SK-N-SH treated with all-trans-retinoic acid at 6 μM for 48 hours (cell line): ENCODE measurements at regions not wholly inside any gene's neighbourhood (a gene's known extent, or its start where the extent isn't known, plus 50 kb on each side); places are given as distances from the start of the nearest gene placed in this dataset.

ENCODE experiments used
- ATAC-seq: fragments of 200-7000 bp; cut with Tn5 transposase; 3 replicates; pipeline ENCODE4 v1.9.1; 2020; ENCODE audit warnings: mild to moderate bottlenecking, moderate library complexity
- BACH2 ChIP-seq: fragments of 250-450 bp; sonication (Bioruptor Pico); IDR thresholded peaks from 2 replicates; pipeline ENCODE4 v1.9.0; 2021; ENCODE audit warnings: mild to moderate bottlenecking, borderline replicate concordance
- CSRNP3 ChIP-seq: fragments of 250-450 bp; sonication (Bioruptor Pico); IDR thresholded peaks from 2 replicates; pipeline ENCODE4 v1.5.1; 2021; ENCODE audit warnings: mild to moderate bottlenecking, moderate library complexity
- ESRRG ChIP-seq: fragments of 250-450 bp; sonication (Bioruptor Pico); IDR thresholded peaks from 2 replicates; pipeline ENCODE4 v1.6.1; 2021; ENCODE audit warnings: mild to moderate bottlenecking
- GLIS3 ChIP-seq: fragments of 250-450 bp; sonication (Bioruptor Pico); IDR thresholded peaks from 2 replicates; pipeline ENCODE4 v1.5.0; 2020; ENCODE audit warnings: mild to moderate bottlenecking, moderate library complexity
- ISL1 ChIP-seq: fragments of 250-450 bp; sonication (Bioruptor Pico); IDR thresholded peaks from 2 replicates; pipeline ENCODE4 v2.1.2; 2022; ENCODE audit warnings: mild to moderate bottlenecking, moderate library complexity
- PATZ1 ChIP-seq: fragments of 250-450 bp; sonication (Bioruptor Pico); IDR thresholded peaks from 2 replicates; pipeline ENCODE4 v1.8.0; 2020; ENCODE audit warnings: mild to moderate bottlenecking, moderate library complexity, borderline replicate concordance
- POU6F1 ChIP-seq: fragments of 250-450 bp; sonication (Bioruptor Pico); IDR thresholded peaks from 2 replicates; pipeline ENCODE4 v1.8.0; 2021; ENCODE audit warnings: low read depth, mild to moderate bottlenecking, moderate library complexity, borderline replicate concordance
- PPARA ChIP-seq: fragments of 250-450 bp; sonication (Bioruptor Pico); IDR thresholded peaks from 2 replicates; pipeline ENCODE4 v1.5.0; 2020; ENCODE audit warnings: mild to moderate bottlenecking, borderline replicate concordance
- RARB ChIP-seq: fragments of 250-450 bp; sonication (Bioruptor Pico); IDR thresholded peaks from 2 replicates; pipeline ENCODE4 v1.8.0; 2021; ENCODE audit warnings: mild to moderate bottlenecking, moderate library complexity
- SNAI2 ChIP-seq: fragments of 250-450 bp; sonication (Bioruptor Pico); IDR thresholded peaks from 2 replicates; pipeline ENCODE4 v1.5.0; 2020; ENCODE audit warnings: mild to moderate bottlenecking, moderate library complexity
- TCF4 ChIP-seq: fragments of 250-450 bp; sonication (Bioruptor Pico); IDR thresholded peaks from 2 replicates; pipeline ENCODE4 v1.8.0; 2021; ENCODE audit warnings: mild to moderate bottlenecking, moderate library complexity, borderline replicate concordance
- TOX ChIP-seq: fragments of 250-450 bp; sonication (Bioruptor Pico); IDR thresholded peaks from 2 replicates; pipeline ENCODE4 v1.8.0; 2021; ENCODE audit warnings: mild to moderate bottlenecking, moderate library complexity, borderline replicate concordance
- TSHZ2 ChIP-seq: fragments of 250-450 bp; sonication (Bioruptor Pico); IDR thresholded peaks from 2 replicates; pipeline ENCODE4 v1.5.0; 2020; ENCODE audit warnings: mild to moderate bottlenecking, moderate library complexity
- ZC3H10 ChIP-seq: fragments of 250-450 bp; sonication (Bioruptor Pico); IDR thresholded peaks from 2 replicates; pipeline ENCODE4 v1.5.1; 2021; ENCODE audit warnings: mild to moderate bottlenecking, moderate library complexity
- ZFP3 ChIP-seq: fragments of 250-450 bp; sonication (Bioruptor Pico); IDR thresholded peaks from 2 replicates; pipeline ENCODE4 v1.5.0; 2020; ENCODE audit warnings: mild to moderate bottlenecking, moderate library complexity
- ZNF565 ChIP-seq: fragments of 450-650 bp; formaldehyde crosslinking; conservative IDR thresholded peaks from 2 replicates; pipeline ENCODE4 v1.5.0; 2020; ENCODE audit warnings: low read depth, mild to moderate bottlenecking, moderate library complexity
- ZNF70 ChIP-seq: fragments of 450-650 bp; formaldehyde crosslinking; IDR thresholded peaks from 2 replicates; pipeline ENCODE4 v1.5.0; 2020; ENCODE audit warnings: mild to moderate bottlenecking, moderate library complexity
- ZNF8 ChIP-seq: fragments of 450-650 bp; formaldehyde crosslinking; IDR thresholded peaks from 2 replicates; pipeline ENCODE4 v1.5.0; 2020; ENCODE audit warnings: mild to moderate bottlenecking, moderate library complexity

GRCh38 chr7:26534649-26535482 lies 243.2 kb downstream of the SNX10 start:
- TF ChIP-seq ZC3H10 (CRISPR knock-in tag) (no peak), TCF4 (CRISPR knock-in tag) (no peak), ZFP3 (CRISPR knock-in tag) (no peak), BACH2 (CRISPR knock-in tag) (no peak), GLIS3 (no peak), SNAI2 (CRISPR knock-in tag) (no peak), POU6F1 (no peak), PATZ1 (CRISPR knock-in tag) (no peak), ESRRG (CRISPR knock-in tag) (no peak), ZNF8 (CRISPR knock-in tag) (no peak), ZNF70 (CRISPR knock-in tag) (no peak), TSHZ2 (no peak), PPARA (CRISPR knock-in tag) (no peak), CSRNP3 (CRISPR knock-in tag) (no peak), RARB (CRISPR knock-in tag) (no peak)
- no peak for ATAC-seq

- TF ChIP-seq TOX (CRISPR knock-in tag): no peak
- no peak for TF ChIP-seq POU6F1
- no peak for TF ChIP-seq ZNF565 (CRISPR knock-in tag)
- TF ChIP-seq ISL1 (CRISPR knock-in tag): no peak
- TF ChIP-seq ESRRG (CRISPR knock-in tag): no peak
- TF ChIP-seq GLIS3: no peak
- no peak for TF ChIP-seq PATZ1 (CRISPR knock-in tag)
- no peak for ATAC-seq
Observed at GRCh38 chr7:26535483-26536007, 243.9 kb downstream of the SNX10 start.
